HFF-Myc (cell line): ENCODE measurements at regions not wholly inside any gene's neighbourhood (a gene's known extent, or its start where the extent isn't known, plus 50 kb on each side); places are given as distances from the start of the nearest gene placed in this dataset.
"Not testable (repeated sequence)": the region's sequence is repeated elsewhere in the genome, so short reads cannot be mapped to it uniquely, and the experiment has no call there.

ENCODE experiments used
- DNase-seq: peaks from one replicate; pipeline ENCODE4 v3.0.0-alpha.2; 2011; ENCODE audit warnings: low read depth; ENCODE audit errors: extremely low read depth
- H3K4me3 ChIP-seq: replicated peaks from 2 replicates; pipeline ENCODE4 v1.5.1; 2011; ENCODE audit warnings: low read depth, mild to moderate bottlenecking, control low read depth, low read length
- TF ChIP-seq, protein P1 (sequence below): IDR thresholded peaks from 2 replicates; pipeline ENCODE4 v1.5.1; 2012; ENCODE audit warnings: mild to moderate bottlenecking, low read depth, low read length, control low read depth; ENCODE audit errors: missing control alignments

DNA sequence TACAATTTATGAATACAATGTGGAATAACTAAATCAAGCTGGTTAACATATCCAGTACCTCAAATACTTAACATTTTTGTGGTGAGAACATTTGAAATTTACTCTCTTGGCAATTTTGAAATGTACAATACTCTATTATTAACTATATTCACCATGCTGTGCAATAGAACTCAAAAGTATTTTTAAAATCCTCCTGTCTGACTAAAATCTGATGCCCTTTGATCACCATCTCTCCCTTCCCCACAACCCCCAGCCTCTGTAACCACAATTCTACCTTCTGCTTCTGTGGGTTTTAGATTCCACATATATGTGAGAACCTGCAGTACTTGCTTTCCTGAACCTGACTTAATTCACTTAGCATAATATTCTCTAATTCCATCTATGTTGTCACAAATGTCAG is 71.6 kb upstream of the ALOX12 start:
- H3K4me3 ChIP-seq = no peak overlapping the region
- TF ChIP-seq, protein P1, sequence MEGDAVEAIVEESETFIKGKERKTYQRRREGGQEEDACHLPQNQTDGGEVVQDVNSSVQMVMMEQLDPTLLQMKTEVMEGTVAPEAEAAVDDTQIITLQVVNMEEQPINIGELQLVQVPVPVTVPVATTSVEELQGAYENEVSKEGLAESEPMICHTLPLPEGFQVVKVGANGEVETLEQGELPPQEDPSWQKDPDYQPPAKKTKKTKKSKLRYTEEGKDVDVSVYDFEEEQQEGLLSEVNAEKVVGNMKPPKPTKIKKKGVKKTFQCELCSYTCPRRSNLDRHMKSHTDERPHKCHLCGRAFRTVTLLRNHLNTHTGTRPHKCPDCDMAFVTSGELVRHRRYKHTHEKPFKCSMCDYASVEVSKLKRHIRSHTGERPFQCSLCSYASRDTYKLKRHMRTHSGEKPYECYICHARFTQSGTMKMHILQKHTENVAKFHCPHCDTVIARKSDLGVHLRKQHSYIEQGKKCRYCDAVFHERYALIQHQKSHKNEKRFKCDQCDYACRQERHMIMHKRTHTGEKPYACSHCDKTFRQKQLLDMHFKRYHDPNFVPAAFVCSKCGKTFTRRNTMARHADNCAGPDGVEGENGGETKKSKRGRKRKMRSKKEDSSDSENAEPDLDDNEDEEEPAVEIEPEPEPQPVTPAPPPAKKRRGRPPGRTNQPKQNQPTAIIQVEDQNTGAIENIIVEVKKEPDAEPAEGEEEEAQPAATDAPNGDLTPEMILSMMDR = no peak
- no peak for DNase-seq

DNA sequence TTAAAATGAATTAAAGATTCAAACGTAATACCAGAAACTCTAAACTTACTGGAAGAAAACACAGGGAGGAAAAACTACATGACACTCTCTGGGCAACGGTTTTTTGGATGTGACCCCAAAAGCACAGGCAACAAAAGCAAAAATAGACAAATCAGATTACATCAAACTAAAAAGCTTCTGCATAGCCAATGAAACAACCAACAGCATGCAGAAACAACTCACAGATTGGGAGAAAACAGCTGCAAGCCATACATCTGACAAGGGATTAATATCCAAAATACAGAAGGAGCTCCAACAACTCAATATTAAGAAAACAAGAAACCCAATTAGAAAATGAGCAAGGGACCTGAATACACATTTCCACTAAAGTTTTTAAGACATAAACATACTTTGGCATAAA is 69.2 kb upstream of the ALOX12 start:
- TF ChIP-seq, protein P1 = no peak
- DNase-seq = no peak
- no peak overlapping the region for H3K4me3 ChIP-seq

DNA sequence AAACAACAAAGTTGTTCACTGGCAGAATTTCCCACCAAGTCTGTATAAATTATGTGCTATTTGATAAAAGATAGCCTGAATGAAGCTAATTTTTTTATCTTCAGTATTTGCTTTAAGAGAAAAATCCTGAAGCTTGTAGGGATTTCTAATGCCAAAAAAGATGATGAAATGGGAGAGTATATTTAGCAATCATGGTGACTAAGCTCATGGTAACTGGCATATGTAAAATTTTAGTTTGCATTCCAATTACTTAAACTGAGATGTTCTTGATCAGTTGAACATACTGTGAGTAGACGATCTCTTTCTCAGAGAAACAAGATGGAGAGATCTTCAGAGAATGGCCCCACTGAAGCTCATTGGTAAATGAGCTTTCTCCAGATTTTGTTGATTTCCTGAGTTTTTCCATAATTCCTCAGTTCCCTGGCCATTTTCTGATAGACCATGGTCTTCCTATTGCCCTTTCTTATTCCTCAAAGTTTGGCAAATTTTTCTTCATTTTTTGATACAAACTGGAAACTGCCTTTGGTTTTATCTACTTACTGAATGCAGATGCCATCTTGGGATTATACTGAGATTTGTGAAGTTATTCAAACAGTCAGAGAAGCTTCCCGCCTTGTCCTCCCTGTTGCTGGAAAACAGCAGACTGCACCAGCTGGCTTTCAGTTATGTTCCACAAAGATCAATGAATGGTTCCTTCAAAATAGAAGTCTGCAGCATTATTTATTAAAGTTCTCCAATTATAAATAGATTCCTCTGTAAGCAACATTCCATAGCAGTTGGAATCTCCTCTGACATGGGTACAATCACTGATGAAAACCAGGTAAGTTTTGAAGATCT is 68.3 kb upstream of the ALOX12 start:
- DNase-seq = no peak
- TF ChIP-seq, protein P1 = no peak
- no peak overlapping the region for H3K4me3 ChIP-seq

DNA sequence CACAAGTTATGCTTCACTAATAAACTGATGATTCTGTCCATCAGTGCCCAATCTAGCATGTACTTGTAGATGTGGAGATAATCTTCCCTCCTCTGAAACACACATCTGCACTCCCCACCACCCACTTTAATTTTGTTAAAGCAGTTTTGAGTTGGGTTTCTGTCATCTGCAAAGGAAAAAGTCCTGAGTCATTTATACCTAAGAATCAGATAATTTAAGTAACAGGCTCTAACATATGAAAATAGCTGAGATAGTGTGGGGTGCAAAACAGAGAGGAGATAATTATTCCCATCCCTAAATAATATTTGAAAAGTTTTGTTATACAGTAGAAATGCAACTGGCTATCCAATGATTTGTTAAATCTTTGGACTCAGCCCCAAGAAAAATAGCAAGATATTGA is 67.7 kb upstream of the ALOX12 start:
- DNase-seq = no peak
- no peak overlapping the region for H3K4me3 ChIP-seq
- TF ChIP-seq, protein P1 = no peak

DNA sequence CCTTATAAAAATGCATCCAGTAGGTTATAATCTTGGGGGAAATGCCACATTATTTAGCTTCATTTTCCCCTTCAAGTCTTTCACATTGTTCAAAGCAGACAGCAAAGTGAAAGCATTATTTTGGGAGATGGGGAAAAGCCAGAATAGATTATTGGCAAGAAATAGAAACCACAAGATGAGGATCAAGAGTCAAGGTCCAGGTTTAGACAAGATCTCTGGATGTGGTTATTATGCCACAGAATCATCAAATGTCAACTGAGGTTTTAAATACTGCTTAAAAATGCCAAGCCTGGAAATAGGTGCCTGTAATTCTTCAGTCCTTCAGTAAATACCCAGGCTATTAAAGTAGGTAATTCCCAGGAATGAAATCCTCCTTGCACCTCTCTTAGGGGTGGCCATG is 65.1 kb upstream of the ALOX12 start:
- no peak overlapping the region for H3K4me3 ChIP-seq
- no peak for DNase-seq
- TF ChIP-seq, protein P1 = no peak

DNA sequence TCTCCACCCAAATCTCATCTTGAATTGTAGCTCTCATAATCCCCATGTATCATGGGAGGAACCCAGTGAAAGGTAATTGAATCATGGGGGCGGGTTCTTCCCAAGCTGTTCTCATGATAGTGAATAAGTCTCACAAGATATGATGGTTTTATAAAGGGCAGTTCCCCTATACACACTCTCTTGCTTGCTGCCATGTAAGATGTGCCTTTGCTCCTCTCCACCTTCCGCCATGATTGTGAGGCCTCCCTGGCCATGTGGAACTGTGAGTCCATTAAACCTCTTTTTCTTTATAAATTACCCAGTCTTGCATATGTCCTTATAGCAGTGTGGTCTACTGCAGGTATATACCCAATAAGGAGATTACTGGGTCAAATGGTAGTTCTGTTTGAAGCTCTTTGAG is 61.3 kb upstream of the ALOX12 start:
- not testable (repeated sequence) for H3K4me3 ChIP-seq, DNase-seq

DNA sequence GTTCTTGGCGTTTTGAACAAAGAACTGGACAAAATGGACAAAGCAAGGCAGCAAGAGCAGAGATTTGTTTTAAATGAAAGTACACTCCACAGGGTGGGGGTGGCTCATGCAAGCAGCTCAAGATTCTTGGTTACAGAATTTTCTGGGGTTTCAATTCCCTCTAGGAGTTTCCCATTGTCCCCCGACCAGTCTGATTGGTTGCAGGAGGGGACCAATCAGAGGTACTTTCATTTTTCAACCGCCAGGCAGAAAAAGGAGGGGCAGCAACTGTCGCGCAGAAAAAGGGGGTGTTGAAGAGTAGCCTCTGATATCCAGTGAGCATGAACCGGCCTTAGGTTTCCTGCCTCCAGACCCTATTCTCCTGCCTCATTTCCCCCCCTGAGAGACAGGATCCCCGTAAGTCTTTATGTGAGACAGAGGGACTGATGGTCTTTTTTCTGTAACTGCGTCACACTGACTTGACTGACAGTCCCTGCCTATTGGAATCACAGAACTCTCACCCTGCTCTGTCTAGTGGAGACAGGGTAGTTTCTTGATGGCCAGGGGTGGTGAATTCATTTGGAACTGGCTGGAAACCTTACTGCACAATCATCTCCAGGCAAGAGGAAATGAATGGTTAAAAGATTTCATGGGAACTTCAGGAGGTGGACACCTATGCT is 59.4 kb upstream of the ALOX12 start:
- DNase-seq = no peak
- H3K4me3 ChIP-seq = no peak overlapping the region
- TF ChIP-seq, protein P1 = no peak
